ENCODE measurements at regions not wholly inside any gene's neighbourhood (a gene's known extent, or its start where the extent isn't known, plus 50 kb on each side); places are given as distances from the start of the nearest gene placed in this dataset.
A peak's percentile ranks its signal among the peaks of the same experiment; 100 is the strongest.

DNA sequence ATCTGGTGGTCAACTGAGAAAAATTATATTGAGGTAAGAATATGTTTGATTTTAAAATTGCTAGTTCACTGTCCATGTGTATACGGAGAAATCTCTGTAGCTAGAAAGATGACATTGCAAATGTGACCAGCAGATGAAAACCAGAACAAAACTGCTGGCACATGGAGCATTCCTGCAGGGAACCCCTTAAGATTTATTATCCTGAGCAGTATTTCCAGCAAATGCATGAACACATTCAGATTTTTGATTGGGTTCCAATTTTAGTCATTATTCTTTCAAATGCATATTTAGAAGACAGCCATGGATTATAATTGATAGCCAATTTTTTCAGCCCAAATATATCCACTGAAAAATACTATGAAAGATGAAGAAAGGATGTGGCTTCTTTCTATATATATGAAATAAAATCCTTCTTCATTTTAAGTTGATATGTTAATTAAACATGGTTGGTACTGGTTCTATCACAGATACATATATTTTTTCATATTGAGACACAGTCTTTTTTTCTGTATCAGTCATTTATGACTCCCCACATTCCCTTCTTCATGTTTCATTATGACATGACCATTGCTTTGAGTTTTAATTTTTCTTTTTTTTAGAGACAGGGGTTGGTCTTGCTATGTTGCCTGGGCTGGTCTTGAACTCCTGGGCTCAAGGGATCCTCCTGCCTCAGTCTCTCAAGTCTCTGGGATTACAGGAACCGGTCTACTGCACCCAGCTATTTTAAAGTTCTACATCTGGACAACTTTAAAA is 376.5 kb downstream of the KLF12 start:
- DNase-seq (ENCODE audit: low read depth, low spot score), result no peak

DNA sequence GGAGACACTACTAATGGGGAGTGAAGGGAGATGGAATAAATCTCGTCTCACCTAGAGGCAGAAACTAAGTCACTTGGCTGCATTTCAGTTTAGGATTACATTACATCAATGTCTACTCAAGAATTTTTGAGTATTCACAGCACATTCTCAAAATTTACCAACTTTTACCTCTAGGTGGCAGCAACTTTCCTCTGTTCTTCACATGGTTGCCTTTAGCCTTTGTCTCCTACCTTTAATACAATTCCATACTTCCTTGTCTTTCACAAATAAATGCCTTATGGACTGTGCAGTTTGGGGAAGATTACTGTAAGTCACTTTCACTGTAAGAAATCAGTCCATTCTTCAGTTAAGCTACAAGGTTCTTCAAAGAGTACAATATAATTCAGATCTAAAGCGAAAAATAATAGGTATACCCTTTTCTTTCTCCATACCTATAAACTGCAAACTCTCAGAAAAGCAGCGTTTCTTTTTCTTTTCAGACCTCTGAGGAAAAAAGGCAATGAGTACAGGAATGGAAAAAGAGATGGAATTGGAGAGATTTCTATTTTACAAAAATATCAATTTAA is 379.4 kb downstream of the KLF12 start:
- peak; percentile 30 for DNase-seq (ENCODE audit: low read depth, low spot score)

DNA sequence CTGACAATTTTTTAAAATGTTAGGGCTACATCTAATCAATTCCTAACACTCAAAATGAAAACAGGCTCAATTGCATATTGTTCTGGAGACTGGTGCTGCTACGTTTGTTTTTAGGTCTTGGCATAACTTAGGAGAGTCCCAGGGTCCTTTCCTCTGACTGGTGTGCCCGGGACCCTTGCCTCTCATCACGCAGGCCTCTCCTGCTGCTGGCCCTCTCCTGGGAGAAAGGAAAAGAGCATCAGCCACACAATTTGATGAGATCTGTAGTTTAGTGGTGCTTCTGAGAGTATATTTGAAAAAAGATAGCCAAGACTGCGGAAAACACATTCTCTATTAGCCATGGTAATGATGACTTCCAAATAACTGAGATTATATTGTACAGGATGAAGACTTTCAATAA is 380.0 kb downstream of the KLF12 start:
- DNase-seq (ENCODE audit: low read depth, low spot score), result no peak

DNA sequence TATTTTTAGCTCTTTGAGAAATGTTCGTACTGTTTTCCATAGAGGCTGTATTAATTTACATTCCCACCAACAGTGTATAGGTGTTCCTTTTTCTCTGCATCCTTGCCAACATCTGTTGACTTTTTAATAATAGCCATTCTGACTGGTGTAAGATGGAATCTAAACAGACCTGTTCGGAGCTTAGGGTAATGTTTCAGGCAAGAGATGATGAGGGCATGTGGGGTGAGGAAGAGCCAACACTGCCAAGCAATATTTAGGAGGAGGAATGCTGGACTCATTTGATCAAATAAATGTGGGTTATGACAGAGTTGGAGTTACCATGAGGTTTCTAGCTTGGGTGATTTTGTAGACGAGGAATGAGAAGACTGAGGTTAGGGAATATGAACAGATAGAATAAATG is 382.9 kb downstream of the KLF12 start:
- DNase-seq (ENCODE audit: low read depth, low spot score), result no peak

DNA sequence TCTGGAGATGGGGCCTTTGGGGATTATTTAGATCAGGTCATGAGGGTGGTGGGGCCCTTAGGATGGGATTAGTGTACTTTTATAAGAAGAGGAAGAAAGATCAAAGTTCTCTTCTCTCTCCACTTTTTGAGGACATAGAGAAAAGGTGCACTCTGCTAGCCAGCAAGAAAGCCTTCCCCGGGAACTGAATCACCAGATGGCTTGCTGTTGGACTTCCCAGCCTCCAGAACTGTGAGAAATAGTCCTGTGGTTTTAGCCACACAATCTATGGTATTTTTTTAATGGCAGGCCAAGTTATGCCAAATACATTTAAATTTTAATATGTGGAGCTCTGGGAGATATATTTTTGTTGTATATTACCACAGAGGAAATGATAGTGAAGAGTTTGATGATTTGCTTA is 385.8 kb downstream of the KLF12 start:
- no peak for DNase-seq (ENCODE audit: low read depth, low spot score)

DNA sequence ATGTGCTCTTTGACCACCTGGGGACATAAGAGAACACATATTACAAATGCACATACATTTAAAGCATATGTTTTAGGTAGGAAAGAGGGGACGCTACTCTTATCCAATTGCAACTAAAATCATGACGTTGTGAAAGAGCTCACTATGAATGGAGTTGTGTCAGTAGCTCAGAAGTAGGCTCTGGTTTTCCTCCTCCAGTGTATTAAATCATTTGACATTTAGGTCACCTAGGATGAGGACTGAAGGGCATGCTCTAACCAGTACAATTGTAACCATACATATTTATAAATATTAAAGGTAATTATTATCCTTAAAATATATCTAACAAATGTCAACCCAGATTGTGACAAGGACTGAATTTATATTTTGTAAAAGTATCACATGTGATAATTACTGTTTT is 389.0 kb downstream of the KLF12 start:
- no peak for DNase-seq (ENCODE audit: low read depth, low spot score)

DNA sequence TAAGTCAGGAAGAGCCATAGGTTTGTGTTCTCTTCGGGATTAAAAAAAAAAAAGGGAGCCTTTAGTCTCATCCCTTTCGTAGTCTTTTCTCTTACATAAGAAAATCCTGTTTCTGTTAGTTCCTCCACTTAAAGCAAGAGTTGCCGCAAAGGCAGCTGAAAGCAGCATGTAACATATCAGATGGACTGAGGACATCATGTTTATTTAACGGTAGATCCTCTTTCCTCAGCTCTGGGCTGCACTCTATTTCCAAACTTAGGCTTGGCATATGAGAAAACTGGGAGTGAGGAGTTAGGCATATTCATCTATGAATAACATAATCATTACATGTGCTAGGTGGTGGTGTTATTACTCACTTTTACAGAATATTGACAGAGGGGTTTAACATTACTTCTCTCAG is 391.2 kb downstream of the KLF12 start:
- no peak for DNase-seq (ENCODE audit: low read depth, low spot score)

DNA sequence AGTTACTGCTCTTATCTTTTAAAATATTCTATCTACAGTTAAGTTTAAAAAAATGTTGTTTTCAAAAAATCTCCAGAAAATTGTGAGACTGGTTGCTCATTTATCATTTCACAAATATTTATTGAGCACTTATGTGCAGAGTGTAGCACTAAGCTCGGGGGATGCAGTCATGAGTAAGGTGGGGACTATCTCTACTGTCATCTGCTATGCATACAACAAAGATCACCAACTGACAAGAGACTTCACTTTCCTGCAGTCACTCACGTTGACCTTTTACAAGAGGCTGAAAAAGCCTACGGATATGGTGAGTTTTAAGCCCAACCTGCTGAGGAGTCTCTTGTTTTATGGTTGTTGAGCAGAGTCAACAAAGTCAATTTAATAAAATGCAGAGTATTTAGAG is 392.5 kb downstream of the KLF12 start:
- DNase-seq (ENCODE audit: low read depth, low spot score), result no peak

DNA sequence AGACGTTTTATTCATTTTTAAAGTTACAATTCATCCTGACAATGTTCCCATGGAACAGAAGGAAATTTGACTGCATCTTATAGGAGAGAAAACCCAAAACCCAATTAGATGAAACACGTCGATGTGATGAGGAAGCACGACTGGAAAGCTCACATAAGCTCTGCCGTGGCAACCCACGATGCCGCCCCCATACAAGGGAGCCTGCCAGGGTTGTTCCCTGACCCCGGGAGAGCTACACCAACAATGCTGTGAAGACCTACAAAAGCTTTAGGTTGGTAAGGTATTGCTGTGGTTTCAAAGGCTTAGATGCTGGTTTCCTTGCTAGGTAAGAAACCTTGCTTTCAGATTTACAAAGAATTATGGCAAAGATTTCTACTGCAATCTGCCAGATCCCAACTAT is 393.1 kb downstream of the KLF12 start:
- DNase-seq (ENCODE audit: low read depth, low spot score), result no peak

DNA sequence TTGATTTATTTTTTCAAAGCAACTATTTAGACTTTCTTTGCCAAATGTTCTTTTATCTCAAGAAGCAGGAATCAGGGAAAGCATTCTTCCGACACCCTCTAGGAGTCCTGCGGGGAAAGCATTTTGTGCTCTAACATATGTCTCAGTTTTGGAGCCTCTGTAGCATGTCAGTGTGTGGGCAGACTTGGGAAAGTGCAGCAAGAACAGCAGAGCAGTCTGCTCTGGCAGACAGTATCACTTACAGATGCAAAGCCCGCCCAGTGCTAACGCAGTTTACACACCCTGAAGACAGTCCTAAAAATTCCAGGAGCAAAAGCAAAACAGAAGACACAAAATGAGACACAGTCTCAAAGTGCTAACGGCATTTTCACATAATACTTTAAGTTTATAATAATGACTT is 393.5 kb downstream of the KLF12 start:
- DNase-seq (ENCODE audit: low read depth, low spot score), result no peak

DNA sequence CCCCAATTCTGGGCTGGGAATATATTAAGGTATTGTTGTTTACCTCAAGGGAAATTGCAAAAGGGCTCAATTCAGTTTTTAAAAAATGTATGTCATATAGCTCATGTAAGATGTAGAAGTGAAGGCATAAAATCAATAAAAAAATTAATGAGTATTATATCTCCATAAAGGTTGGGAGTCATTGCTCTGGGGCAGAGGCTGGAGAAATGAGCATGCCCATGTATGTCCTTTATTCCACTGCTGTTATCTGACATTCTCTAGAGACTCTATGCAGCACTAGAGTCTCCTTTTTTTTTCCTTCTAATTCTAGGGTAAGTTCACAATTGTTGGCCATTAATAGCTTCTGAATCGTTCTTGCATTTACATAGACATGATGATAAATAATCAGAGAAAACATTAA is 394.8 kb downstream of the KLF12 start:
- no peak for DNase-seq (ENCODE audit: low read depth, low spot score)

DNA sequence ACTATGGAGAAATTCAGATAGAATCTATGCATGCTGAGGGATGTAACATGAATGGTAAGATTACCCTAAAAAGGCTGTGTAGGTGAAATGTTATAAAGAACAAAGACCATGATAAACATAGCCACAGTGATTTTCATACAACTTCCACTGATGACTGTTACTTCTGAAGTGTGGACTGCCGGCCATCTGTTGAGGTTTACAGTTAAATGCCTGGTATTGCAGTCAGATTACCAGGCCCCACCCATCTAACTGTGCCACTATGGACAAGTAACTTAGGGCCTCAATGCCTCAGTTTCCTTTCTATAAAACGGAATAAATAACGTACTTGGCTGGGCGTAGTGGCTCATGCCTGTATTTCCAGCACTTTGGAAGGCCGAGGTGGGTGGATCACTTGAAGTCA is 395.6 kb downstream of the KLF12 start:
- DNase-seq (ENCODE audit: low read depth, low spot score), result no peak

DNA sequence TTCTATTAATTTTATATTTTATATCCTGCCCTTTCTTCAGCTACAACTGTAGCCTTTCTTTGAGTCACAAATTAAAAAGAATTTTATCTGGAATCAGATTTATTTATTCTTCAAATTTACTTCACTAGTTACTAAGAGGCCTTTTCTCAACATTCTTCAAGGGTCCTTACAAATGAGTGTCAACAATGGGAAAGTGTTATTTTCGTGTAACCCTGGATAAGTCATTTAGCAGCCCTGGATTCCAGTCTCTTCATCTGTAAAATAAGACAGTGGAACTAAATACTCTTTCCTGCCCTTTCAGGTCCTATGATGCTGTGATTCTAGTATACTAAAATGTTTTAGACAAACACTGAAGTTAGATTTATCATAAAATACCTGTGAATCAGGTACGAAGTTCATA is 397.0 kb downstream of the KLF12 start:
- no peak for DNase-seq (ENCODE audit: low read depth, low spot score)

DNA sequence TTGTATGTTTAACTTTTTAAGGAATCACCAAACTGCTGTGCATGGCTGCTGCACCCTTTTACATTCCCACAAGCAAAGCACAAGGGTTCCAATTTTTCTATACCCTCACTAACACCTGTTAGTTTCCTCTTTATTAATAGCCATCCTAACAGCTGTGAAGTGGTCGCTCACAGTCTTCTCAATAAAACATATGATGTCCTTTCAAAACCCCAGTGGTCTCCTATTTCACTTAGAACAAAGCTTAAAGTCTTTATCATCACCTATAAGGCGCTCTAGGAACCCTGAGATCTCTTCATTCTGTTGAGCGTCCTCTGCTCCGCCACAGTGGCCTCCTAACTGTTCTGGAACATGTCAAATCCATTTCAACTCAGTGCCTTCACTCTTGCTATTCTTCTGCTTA is 400.5 kb downstream of the KLF12 start:
- DNase-seq (ENCODE audit: low read depth, low spot score), result no peak

DNA sequence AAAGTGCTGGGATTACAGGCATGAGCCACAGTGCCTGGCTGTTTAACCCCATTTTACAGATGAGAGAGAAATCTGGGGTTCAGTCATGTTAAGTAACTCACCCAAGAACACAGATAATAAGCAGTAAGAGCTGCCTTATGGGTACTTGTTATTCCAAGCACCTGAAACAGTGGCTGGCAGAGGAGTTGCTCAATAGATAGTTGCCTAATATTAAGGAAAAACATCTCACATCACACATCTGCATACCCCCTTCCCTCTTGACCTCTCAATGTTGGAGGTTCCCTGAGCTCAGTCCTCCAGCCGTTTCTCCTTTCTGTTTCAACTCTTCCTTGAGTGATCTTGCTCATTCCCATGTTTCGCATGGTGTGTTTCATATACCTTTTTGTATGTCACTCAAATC is 401.9 kb downstream of the KLF12 start:
- DNase-seq (ENCODE audit: low read depth, low spot score), result no peak

DNA sequence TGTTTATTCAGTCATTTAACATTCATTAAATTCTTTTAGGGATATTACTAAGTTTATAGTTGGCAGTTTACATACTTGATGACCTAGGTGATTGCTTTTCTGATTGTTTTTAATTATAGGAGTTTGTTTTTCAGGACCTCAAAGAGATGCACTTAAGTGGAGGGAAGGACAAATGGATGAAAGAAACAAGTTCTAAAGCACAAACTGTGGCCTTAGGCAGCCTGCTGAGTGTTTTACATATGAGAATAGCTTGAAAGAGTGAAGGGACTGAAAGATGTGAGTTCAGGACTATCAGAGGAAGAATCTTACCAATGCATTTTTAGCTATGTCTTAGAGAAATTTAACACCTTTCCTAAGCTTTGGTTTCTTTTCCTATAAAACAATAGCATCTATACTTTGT is 402.6 kb downstream of the KLF12 start:
- peak; percentile 18 for DNase-seq (ENCODE audit: low read depth, low spot score)

DNA sequence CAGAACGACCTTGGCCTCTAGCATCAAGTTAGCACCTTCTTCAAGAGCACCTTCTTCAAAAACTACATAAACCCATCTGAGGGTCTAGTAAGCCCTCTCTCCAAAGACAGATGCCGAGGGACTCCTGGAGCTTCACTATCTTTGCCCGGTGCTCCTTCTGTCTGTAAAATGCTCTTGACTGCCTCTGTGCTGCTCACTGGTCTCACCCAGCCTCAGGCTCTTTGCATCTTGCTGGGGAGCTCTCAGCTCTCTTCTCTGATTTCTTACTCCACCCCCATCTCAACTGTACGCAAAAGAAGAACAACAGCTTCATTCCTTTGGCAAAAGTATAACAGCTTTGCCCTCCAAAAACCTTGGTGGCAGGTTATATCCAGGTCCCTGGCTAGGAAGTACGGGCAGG is 404.2 kb downstream of the KLF12 start:
- DNase-seq (ENCODE audit: low read depth, low spot score), result peak; percentile 67

DNA sequence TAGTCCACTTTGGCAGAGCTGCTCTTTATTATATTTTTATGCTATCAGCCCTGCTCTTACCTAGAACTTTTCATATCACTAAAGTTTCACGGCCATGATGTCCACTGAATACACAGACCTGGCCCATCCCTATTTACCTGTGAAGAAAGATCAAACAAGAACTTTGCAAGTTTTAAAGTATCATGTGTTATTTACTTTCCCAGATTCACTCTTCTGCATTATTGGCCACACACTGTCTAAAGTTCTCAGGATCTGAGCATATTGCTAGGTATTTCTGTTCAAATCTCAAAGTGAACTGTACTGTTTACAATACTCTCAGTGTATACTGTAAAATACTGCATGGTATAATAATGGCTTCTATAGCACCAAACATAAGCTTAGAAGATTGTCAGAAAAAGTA is 405.2 kb downstream of the KLF12 start:
- DNase-seq (ENCODE audit: low read depth, low spot score), result no peak

DNA sequence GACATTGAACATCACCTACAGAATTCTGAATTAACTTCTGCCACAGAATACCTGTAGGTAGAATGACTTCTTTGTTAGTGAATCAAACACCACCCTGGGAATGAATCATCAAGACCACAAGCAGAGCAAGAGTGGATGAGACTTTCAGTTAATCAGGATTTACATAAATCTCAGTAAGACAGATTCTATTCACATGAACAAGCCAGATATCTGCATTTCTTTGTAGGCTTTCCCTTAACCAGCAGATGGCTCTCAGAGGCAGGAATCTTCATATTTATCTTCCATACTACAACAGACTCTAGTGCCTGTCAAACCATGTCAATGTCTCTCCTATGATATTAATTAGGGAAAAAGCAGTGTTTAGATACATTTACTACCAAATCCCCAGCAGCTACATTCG is 412.1 kb downstream of the KLF12 start:
- no peak for DNase-seq (ENCODE audit: low read depth, low spot score)

DNA sequence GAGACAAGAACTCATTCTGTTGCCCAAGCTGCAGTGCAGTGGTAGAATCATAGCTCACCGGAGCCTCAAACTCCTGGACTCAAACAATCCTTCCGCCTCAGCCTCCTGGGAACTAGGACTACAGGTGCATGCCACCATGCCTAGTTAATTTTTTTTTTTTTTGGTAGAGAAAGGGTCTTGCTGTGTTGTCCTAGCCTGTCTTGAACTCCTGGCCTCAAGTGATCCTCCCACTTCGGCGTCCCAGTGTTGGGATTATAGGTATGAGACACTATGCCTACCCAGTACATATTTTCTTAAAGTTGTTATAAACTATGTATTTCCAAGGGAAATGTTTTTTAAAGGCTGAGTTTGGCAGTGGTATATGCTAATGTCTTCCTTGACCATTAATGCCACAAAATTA is 412.6 kb downstream of the KLF12 start:
- DNase-seq (ENCODE audit: low read depth, low spot score), result no peak

DNA sequence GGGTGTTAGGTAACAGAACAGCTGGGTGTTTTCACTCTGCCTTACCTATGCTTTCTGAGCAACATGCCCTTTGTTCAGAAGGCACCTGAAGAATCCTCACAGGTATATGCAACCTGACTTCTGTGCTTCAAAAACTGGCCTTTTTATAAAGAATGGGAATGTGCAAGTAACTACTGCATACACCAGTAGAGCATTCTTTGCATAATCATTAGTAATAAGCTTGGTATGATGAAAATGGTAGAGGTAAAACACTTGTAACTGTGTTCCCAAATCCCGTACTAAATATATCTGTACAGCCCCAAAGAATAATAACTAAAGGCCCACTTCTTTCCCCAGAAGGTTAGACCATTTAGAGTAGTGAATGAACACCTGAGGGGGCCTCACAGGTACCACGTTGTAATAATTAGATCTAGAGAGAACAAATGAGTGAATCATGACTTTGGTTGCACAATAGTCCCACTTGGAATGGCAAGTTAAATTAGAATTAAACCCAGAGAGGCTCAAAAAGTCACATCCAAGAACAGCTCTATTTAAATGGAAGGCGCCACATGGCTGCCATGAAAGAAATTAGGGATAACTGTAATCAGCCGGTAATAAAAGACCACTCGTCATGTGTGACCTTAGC is 413.9 kb downstream of the KLF12 start:
- no peak for DNase-seq (ENCODE audit: low read depth, low spot score)

DNA sequence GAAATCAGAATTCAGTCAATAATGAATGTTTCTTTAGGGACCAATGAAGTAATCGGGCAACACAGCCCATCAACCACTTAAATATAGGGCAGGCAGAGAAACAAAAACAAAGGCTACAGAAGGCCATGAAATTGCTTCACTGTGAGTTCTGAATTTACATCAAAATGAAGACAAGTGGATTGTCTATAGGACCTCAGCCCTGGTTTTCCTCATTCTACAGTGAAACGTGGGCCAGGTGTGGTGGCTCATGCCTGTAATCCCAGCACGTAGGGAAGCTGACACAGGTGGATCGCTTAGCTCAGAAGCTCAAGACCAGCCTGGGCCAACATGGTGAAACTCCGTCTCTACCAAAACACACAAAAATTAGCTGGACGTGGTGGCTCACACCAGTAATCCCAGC is 416.0 kb downstream of the KLF12 start:
- DNase-seq (ENCODE audit: low read depth, low spot score), result peak; percentile 12

DNA sequence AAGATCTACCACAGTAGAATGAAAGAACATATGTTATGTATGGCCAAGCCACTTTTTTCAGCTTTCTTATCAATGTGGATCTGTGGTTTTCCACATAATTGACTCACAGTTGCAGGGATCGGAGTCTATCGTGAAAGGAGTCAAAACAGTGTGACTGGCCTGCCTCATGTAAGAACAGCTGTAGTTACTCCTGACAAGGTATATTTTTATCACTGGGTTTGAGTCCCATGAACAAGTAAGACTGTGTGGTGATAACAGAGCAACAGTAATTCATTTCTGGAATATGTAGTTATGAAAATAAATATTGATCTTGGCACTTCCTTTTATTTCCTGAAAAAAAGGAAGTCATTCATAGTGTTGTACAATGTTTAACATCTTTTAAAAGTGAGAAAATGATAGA is 416.6 kb downstream of the KLF12 start:
- DNase-seq (ENCODE audit: low read depth, low spot score), result no peak

Data from ELF-1 (cell line).